OCI-LY7 (cell line): ENCODE measurements at regions not wholly inside any gene's neighbourhood (a gene's known extent, or its start where the extent isn't known, plus 50 kb on each side); places are given as distances from the start of the nearest gene placed in this dataset.

ENCODE experiments used
- EZH2phosphoT487 ChIP-seq: fragments of 200-600 bp; sonication (generic); IDR thresholded peaks from 2 replicates; pipeline ENCODE4 v1.6.1; 2018; ENCODE audit warnings: low read depth, borderline replicate concordance, mild to moderate bottlenecking, mixed run types, antibody characterized with exemption, low read length, moderate library complexity, mixed read lengths
- TF ChIP-seq, protein P1 (sequence below): fragments of 200-600 bp; sonication (generic); conservative IDR thresholded peaks from 2 replicates; pipeline ENCODE4 v1.5.1; 2014; ENCODE audit warnings: mild to moderate bottlenecking, antibody characterized with exemption, low read length, moderate library complexity, mixed read lengths

DNA sequence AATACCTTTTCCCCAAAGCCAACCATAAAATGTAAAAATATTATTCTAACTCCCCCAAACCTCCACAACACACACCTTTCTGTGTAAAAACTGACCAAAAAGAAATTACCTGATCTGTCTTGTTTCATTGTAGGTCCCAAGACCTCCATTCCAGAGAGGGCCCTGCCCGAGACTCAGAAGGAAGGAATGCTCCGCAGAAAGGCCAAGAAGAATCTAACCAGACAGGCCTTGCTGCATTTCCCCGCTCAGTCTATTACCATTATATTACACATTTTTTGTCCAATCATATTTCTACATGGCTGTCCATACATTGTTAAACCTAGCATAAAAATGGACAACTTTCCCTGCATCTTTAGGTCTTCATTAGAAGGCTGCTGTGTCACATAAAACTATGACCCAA, 237.5 kb upstream of the UBASH3B start:
- TF ChIP-seq, protein P1, sequence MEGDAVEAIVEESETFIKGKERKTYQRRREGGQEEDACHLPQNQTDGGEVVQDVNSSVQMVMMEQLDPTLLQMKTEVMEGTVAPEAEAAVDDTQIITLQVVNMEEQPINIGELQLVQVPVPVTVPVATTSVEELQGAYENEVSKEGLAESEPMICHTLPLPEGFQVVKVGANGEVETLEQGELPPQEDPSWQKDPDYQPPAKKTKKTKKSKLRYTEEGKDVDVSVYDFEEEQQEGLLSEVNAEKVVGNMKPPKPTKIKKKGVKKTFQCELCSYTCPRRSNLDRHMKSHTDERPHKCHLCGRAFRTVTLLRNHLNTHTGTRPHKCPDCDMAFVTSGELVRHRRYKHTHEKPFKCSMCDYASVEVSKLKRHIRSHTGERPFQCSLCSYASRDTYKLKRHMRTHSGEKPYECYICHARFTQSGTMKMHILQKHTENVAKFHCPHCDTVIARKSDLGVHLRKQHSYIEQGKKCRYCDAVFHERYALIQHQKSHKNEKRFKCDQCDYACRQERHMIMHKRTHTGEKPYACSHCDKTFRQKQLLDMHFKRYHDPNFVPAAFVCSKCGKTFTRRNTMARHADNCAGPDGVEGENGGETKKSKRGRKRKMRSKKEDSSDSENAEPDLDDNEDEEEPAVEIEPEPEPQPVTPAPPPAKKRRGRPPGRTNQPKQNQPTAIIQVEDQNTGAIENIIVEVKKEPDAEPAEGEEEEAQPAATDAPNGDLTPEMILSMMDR: no peak
- no peak for TF ChIP-seq EZH2phosphoT487
